ENCODE measurements at regions not wholly inside any gene's neighbourhood (a gene's known extent, or its start where the extent isn't known, plus 50 kb on each side); places are given as distances from the start of the nearest gene placed in this dataset.

- TF ChIP-seq, protein P1, sequence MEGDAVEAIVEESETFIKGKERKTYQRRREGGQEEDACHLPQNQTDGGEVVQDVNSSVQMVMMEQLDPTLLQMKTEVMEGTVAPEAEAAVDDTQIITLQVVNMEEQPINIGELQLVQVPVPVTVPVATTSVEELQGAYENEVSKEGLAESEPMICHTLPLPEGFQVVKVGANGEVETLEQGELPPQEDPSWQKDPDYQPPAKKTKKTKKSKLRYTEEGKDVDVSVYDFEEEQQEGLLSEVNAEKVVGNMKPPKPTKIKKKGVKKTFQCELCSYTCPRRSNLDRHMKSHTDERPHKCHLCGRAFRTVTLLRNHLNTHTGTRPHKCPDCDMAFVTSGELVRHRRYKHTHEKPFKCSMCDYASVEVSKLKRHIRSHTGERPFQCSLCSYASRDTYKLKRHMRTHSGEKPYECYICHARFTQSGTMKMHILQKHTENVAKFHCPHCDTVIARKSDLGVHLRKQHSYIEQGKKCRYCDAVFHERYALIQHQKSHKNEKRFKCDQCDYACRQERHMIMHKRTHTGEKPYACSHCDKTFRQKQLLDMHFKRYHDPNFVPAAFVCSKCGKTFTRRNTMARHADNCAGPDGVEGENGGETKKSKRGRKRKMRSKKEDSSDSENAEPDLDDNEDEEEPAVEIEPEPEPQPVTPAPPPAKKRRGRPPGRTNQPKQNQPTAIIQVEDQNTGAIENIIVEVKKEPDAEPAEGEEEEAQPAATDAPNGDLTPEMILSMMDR (optimal IDR thresholded peaks at IDR 0.05 in 1 of 3, IDR thresholded peaks at IDR 0.05 in 1 of 3, conservative IDR thresholded peaks at IDR 0.05 in 1 of 3; ENCODE audit: extremely low read depth in 1 of 3, insufficient read depth in 2 of 3, low read length in 3 of 3), result no peak
- no peak for TF ChIP-seq EZH2 (IDR thresholded peaks at IDR 0.05; ENCODE audit: low read length)
- Histone ChIP-seq H3K9me1 (ENCODE audit: control insufficient read depth, extremely low read depth, insufficient read depth, low read length) (no peaks in the 10 kb centered on the region), H3K4me2 (ENCODE audit: control insufficient read depth, extremely low read depth, insufficient read depth, low read depth, low read length) (no peak overlapping the region), H3K9me3 (ENCODE audit: control insufficient read depth, low read depth, low read length) (no peaks in the 10 kb centered on the region), H3K27me3 (ENCODE audit: control insufficient read depth, extremely low read depth, insufficient read depth, low read length) (no peaks in the 10 kb centered on the region), H3K27ac (ENCODE audit: control insufficient read depth, insufficient read depth, low read length) (peak overlapping the region; percentile 85), H3K4me1 (ENCODE audit: control insufficient read depth, extremely low read depth, insufficient read depth, low read length) (peaks cover 53% of the 10 kb centered on the region), H4K20me1 (ENCODE audit: control insufficient read depth, extremely low read depth, insufficient read depth, low read length) (no peaks in the 10 kb centered on the region), H3K79me2 (ENCODE audit: control insufficient read depth, insufficient read depth, low read length) (no peaks in the 10 kb centered on the region), H2AFZ (ENCODE audit: control insufficient read depth, low read length) (no peak overlapping the region), H3K9ac (ENCODE audit: control insufficient read depth, extremely low read depth, insufficient read depth, low read length) (peak overlapping the region; percentile 3), H3K4me3 (ENCODE audit: control insufficient read depth in 2 of 3, extremely low read depth in 1 of 3, insufficient read depth in 2 of 3, low read depth in 1 of 3, low read length in 3 of 3) (no peak overlapping the region), H3K36me3 (ENCODE audit: control insufficient read depth in 2 of 2, extremely low read depth in 1 of 2, insufficient read depth in 2 of 2, low read length in 2 of 2) (no peaks in the 10 kb centered on the region)
- dilution Hi-C loops (cut with MboI; ENCODE audit: extremely low pct_ligation_motif_present, low sequenced_read_pairs), result no loop called here
- DNase-seq (ENCODE audit: low read depth, low spot score), result no peak
- FAIRE-seq, result no peak
These were observed 682.9 kb upstream of the ADAMTS5 start for GRCh38 chr21:27649762-27650161.

DNA sequence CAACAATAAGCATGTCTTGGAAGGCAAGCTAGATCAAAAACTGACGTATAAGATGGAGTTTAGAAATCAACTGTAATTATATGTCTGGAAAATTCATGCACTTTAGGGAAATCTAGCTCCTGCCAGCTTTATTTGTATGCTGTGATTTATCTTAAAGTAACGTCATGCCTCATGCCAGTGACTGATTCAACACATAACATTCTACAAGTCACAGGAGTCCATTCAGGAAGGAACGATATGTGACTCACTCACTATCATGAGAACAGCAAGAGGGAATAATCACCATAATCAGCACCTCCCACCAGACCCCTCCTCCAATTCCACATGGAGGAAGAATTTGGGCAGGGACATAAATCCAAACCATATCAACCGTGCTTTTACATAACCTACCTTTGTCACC is 682.4 kb upstream of the ADAMTS5 start:
- peak overlapping the region; percentile 85 for H3K27ac ChIP-seq (ENCODE audit: control insufficient read depth, insufficient read depth, low read length)
- no peaks in the 10 kb centered on the region for H3K36me3 ChIP-seq (ENCODE audit: control insufficient read depth in 2 of 2, extremely low read depth in 1 of 2, insufficient read depth in 2 of 2, low read length in 2 of 2)
- peak overlapping the region; percentile 52 for H3K9ac ChIP-seq (ENCODE audit: control insufficient read depth, extremely low read depth, insufficient read depth, low read length)
- no peaks in the 10 kb centered on the region for H3K79me2 ChIP-seq (ENCODE audit: control insufficient read depth, insufficient read depth, low read length)
- no peaks in the 10 kb centered on the region for H3K9me3 ChIP-seq (ENCODE audit: control insufficient read depth, low read depth, low read length)
- H3K9me1 ChIP-seq (ENCODE audit: control insufficient read depth, extremely low read depth, insufficient read depth, low read length), result no peaks in the 10 kb centered on the region
- H3K4me3 ChIP-seq (ENCODE audit: control insufficient read depth in 2 of 3, extremely low read depth in 1 of 3, insufficient read depth in 2 of 3, low read depth in 1 of 3, low read length in 3 of 3), result no peak overlapping the region
- no peaks in the 10 kb centered on the region for H4K20me1 ChIP-seq (ENCODE audit: control insufficient read depth, extremely low read depth, insufficient read depth, low read length)
- H2AFZ ChIP-seq (ENCODE audit: control insufficient read depth, low read length), result no peak overlapping the region
- dilution Hi-C loops (cut with MboI; ENCODE audit: extremely low pct_ligation_motif_present, low sequenced_read_pairs), result no loop called here
- H3K4me1 ChIP-seq (ENCODE audit: control insufficient read depth, extremely low read depth, insufficient read depth, low read length), result peaks cover 53% of the 10 kb centered on the region
- DNase-seq (ENCODE audit: low read depth, low spot score) (peak; percentile 79), FAIRE-seq (peak; percentile 87)
- H3K27me3 ChIP-seq (ENCODE audit: control insufficient read depth, extremely low read depth, insufficient read depth, low read length), result no peaks in the 10 kb centered on the region
- TF ChIP-seq, protein P1 (optimal IDR thresholded peaks at IDR 0.05 in 1 of 3, IDR thresholded peaks at IDR 0.05 in 1 of 3, conservative IDR thresholded peaks at IDR 0.05 in 1 of 3; ENCODE audit: extremely low read depth in 1 of 3, insufficient read depth in 2 of 3, low read length in 3 of 3), result no peak
- TF ChIP-seq EZH2 (IDR thresholded peaks at IDR 0.05; ENCODE audit: low read length), result no peak
- H3K4me2 ChIP-seq (ENCODE audit: control insufficient read depth, extremely low read depth, insufficient read depth, low read depth, low read length), result peak overlapping the region; percentile 29
